ACHN (cell line): ENCODE measurements at regions not wholly inside any gene's neighbourhood (a gene's known extent, or its start where the extent isn't known, plus 50 kb on each side); places are given as distances from the start of the nearest gene placed in this dataset.
A peak's percentile ranks its signal among the peaks of the same experiment; 100 is the strongest.

Experiments
- DNase-seq: peaks from one replicate; pipeline ENCODE4 v3.0.0-alpha.2; 2015
- in situ Hi-C: cut with HindIII; loops from 2 replicates; pipeline ENCODE4 v1.10.0; 2017; ENCODE audit warnings: low sequenced_read_pairs, low pct_ligation_motif_present, low pct_unique_long_range_greater_than_20kb

DNA sequence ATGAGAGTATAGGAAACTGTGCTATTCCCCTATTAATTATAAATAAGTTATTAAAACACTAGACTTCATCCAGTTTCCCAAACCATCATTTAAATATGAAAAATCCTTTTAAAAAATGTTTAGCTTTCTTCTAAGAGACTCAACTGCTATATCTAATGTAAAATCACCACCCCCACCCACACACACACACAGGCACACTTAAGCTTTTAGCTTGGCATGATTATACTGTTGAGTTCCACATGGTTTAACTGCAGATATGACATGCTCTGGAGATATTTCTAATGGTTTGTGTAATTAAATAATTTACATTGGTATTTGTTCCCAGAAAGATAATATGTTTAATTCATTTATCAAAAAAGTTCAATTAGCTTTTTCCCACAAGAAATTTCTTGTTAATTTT lies 1700.1 kb upstream of the SLC10A2 start:
- no peak for DNase-seq
- in situ Hi-C loops = no loop called here

DNA sequence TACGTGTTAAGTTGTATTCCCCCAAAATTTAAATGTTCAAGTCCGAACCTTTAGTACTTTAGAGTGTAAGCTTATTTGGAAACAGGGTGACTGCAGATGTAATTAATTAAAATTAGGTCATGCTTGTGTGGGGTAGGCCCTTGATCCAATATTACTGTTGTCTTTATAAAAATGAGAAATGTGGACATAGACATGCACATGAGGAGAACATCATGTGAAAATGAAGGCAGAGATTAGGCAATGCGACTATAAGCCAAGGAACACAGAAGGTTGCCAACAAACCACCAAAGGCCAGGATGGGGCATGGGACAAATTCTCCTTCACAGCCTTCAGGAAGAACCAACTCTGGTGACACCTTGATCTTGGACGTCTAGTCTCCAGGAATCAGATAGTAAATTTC lies 1698.4 kb upstream of the SLC10A2 start:
- DNase-seq = no peak
- in situ Hi-C loops = no loop called here

DNA sequence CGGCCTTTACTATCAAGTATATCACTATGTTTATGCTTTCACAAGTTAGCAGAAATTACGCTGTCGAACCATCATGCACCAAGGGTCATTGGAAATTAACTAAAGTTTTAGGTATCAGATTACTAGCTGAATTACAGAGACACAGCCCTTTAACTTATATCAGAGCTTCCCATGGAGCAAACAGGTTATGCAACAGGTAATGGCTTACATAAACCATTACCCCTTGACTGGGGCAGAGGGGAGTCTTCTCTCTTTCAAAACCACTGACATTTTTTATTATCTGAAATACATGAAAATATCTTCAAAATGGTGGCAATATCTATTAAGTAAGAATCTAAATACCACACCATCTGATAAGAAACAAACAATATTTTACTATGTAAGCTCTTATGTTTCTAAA lies 1692.9 kb upstream of the SLC10A2 start:
- DNase-seq = no peak
- in situ Hi-C loops = no loop called here

DNA sequence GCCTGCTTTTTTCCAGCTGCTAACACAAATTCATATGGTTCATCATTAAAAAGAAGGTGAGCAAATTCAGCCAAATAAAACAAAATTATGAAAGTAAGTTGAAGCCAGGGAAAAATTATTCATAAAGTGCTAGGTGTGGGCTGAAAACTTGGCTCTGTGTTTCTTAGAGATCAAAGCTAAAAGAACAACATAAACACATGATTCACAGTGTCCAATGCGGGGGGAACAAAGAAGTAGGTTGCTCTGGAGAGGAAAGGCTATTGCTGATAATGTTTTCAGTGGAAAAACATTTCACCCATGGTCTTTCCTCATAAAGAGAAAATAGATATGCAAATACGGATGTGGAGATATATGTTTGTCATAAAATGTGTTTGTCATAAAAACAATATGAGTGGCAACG lies 1691.5 kb upstream of the SLC10A2 start:
- no peak for DNase-seq

DNA sequence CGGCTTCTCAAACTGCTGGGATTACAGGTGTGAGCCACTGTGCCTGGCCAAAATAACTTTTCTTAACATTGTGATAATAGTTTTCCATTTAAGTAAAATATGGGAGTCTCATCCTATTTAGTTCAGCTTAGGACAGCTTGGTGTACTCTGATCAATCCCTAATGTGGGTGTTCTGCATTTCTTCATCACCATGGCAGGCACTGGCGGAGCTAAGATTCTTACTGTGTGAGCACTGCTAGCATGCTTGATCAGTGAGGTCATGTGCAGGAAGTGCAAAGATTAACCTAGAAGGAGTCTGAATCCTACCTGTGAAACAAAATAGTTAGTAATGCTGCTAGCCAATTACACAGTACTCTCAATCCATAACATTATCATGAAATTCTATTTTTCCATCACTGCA lies 1684.2 kb upstream of the SLC10A2 start:
- DNase-seq = peak; percentile 71
- in situ Hi-C loops = no loop called here

More for the DNA sequence above, 1691.5 kb upstream of the SLC10A2 start:
- in situ Hi-C loops = no loop called here

DNA sequence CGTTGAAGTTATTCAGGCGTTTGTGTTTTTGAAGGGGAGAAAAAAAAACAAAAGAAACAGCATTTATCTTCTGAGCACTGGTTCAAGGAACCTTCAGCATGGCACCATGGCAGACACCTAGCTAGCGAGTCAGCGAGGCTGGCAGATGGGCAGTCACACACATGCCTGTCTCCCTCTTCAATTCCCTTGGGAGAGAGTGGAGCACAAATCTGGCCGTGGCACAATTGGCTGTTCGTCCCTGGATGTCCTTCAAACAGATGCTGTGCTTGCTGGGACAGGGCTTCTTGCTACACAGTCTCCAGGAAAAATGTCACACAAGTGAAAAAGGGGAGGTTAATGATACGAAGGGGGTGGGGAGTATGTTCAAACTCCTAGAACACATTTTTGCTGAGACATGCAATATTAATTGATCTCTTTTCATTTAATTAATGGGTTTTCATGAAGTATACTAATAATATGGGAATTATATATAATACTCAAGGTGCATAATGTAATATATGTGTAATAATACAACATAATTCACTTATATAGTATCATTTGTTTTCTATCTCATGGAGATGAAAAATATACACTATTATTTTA lies 1674.5 kb upstream of the SLC10A2 start:
- in situ Hi-C loops = no loop called here
- no peak for DNase-seq

DNA sequence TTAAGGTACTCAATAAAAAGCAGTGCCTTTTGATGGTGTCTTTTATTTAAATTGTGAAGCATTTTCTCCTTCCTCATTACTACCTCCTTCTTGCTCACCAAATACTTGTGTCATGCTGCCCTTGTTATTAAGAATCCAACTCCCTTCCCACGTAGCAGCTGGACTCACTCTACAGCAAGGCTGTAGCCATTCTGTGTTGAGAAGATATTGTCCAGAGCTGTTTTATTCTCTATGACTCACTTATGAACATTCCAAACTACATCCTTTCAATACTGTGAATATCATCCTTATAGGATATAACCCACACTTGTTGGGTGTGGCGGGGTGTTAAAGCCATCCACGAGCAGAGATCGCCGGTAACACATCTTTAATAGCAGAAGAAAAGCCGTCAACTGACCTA lies 1671.5 kb upstream of the SLC10A2 start:
- in situ Hi-C loops = no loop called here

DNA sequence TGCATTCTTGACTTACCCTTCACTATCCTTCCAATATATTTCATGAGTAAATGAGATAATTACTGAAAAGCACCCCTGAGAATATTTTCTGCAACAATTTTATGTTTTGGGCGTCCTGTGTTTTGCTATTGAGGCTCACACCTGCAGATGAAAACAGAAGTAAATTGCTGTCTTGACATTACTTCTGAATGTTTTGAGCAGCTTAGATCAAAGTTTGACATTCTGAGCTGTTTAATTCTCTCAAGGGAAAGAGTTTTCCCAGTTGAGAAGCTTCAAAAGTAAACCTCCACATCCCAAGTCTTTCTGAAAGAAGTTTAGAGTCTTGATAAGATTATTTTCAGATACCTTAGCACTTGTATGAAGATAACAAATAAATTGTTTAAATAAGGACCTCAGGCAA lies 1667.2 kb upstream of the SLC10A2 start:
- no peak for DNase-seq
- in situ Hi-C loops = no loop called here

More for the DNA sequence above, 1671.5 kb upstream of the SLC10A2 start:
- no peak for DNase-seq

DNA sequence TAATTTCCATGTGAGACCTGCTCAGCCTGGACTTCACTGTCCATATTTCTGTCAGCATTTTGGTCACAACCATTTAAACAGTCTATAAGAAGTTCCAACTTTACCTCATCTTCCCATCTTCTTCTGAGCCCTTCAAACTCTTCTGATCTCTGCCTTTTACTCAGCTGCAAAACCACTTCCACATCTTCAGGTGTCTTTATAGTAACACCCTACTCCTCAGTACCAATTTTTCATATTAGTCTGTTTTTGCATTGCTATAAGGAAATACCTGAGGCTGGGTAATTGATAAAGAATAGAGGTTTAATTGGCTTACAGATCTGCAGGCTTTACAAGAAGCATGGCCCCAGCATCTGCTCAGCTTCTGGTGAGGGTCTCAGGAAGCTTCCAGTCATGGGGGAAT lies 1648.9 kb upstream of the SLC10A2 start:
- in situ Hi-C loops = no loop called here
- DNase-seq = no peak

DNA sequence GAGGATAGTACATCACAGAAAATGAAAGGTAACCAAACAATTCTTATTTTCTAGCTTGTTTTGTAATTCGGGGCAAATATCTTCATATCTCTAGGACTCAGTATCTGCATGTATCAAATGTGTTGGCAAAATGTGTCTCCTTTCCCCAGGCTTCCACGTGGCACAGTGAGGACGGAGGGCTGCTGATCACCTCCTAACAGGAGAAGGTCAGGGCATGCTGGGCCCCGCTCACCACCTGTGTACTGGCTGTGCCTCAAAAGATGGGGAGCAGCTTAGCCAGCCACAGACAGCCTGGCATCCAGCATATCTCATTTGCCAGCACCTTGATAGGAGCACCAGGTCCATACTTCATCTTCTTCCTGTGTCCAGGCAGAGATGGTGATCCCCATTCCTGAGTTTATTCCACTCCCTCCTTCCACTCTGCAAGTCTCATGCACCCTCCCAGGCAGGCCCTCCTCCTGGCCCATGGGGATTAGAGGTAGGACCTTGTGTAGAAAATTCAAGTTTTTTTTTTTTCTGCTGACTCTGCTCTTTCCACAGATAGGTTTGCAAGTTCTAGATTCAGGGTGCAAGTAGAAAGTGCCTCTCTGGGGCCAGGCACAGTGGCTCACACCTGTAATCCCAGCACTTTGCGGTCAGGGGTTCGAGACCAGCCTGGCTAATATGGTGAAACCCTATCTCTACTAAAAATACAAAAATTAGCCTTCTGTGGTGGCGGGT lies 1639.0 kb upstream of the SLC10A2 start:
- DNase-seq = no peak
- in situ Hi-C loops = no loop called here

DNA sequence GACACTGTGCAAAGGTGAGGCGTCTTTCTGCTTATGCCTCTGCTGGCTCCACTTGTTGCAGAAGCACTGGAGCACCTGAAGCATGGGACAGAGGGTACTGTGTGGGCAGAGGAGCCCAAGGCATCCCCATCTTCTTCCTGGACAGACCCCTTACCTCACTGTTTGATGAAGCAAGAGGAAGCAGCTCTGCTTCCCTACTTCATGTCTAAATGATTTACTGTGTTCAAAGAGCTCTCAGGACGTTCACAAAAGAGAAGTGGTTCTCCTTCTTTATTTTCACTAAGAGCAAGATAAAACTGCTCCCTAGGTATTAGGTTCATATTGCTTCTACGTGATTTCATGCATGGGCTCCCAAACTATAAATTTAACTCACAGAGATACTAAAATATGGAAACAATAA lies 1635.4 kb upstream of the SLC10A2 start:
- in situ Hi-C loops = no loop called here
- DNase-seq = no peak

DNA sequence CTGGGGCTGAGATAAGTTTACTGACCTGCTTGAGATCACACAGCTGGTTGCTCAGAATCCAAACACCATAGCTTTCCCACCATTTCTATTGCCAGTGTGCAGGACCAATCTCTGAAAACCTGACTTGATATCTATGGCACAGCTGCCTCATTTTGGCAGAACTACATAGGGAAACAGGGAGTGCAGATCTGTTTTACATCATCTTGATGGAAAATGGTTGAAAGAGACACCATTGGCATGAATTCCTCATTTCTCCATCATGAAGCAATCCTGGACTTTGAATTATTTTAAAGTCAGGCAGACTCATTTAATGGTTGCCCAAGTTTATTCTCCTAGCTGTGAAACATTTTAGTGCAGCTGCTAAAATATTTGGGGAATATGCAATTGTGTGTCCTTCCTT lies 1628.2 kb upstream of the SLC10A2 start:
- no peak for DNase-seq
- in situ Hi-C loops = no loop called here

DNA sequence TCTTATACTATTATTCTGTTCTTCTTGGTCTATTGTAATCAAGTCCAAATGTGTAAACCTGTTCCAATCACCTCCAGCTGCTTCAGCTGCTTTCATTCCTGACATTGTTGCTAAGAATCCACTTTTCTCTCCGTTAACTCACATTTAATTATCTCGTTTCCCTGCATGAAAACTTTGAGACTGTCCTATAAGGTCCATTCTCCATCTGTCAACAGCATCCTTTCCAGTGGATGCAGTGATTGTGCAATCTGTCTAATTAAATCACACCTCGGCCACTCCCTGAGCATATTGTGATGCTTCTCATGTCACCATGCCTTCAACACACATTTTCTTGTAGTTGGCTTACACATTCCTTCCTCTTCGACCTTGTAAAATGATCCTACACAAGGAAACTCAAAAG lies 1626.9 kb upstream of the SLC10A2 start:
- no peak for DNase-seq
- in situ Hi-C loops = no loop called here

DNA sequence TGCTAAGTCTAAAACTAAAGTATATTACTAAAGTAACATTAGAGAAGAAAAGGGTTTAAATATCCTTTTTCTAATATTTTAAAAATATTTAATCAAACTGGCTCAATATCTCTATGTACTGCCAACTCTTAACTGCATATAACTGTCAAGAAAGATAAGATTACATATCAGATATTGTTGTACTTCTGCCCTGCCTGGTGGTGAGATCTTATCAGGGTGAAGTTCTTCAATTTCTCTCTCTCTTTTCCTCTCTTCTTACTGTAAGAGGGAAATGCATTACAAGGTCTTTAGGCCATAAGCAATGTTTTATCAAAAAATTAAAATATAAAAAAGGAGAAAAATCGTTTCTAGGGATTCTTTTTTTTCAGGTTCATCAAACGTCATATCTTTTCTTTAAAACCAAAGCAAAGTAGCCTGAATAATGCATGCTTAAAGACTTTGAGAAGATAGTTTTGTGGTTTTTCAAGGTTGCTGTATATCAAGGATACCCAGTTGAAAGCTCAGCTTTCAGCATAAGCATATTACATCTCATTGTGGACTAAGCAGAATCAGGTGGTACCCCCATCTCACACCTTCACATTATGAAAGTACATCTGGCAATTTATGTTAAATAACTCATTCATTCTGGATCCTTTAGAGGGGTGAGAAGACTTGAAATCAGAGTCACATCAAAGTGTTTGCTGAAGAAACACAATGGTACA lies 1625.7 kb upstream of the SLC10A2 start:
- no peak for DNase-seq
- in situ Hi-C loops = no loop called here

DNA sequence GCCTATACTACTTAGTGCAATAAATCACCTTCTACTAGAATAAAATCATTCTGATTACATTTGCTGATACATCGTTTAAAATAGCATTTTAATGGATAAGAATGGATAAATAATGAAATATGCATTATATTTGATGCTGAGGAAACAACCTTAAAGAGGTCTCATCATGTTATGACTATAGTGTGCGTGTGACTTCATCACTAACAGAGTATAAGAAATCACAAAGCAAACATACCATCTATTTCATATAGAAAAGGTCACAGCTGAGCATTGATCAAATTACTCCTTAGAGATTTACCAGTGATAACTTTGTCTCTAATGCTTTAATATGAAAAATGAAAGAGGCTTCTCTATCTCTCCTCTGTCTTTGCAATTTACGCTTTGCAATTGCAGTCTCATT lies 1620.3 kb upstream of the SLC10A2 start:
- in situ Hi-C loops = no loop called here
- no peak for DNase-seq

DNA sequence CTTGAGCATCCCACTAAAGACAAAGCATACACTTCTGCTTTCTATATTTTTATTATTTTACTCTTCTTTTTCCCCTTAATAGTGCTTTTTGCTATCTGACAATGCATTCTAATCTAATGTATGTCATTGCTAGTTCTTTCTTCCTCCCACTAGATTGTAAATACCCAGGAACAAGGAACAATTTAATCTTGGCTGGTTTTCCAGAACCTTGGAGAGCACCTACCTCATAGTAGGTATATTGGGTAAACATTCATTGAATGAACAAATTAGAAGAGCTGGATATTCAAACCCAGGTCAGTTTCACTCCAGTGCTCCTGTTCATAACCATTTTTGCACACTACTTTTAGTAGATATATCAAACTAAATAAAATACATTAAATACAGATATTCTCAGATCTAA lies 1617.6 kb upstream of the SLC10A2 start:
- peak; percentile 3 for DNase-seq
- in situ Hi-C loops = no loop called here

DNA sequence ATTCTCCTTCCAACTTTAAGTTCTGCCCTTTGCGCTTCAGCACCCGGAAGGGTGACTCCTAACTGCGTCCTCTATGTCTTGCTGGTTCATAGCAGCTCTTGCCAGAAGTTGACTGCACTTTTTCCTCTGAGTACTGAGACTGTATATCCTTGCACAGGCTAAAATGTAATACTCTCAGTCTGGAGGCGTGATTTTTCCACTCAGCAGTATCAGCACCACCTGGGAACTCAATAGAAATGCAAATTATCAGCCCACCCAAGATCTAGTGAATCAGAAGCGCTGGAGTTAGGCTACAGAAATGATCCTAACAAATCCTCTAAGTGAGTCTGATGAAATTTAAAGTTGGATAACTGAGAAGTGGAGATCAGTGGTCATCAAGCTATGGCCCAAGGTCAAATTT lies 1611.9 kb upstream of the SLC10A2 start:
- in situ Hi-C loops = no loop called here
- DNase-seq = no peak

DNA sequence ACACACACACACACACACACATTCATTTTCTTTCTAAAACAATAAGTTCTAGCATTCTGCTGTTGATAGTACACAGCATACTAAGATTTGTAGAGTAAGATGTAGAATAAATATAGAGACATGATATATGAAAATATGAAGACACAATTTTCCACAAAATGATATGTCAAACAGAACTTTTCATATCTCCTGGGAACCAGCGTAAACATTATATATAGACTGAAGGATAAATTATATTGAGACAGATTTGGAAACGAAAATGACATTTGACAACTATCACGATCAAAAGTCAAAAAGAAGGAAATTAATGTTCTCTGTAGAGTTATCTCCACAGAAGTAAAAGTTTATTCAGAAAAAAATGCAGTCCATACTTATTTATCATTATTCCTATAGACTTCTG lies 1605.7 kb upstream of the SLC10A2 start:
- in situ Hi-C loops = no loop called here
- DNase-seq = no peak

DNA sequence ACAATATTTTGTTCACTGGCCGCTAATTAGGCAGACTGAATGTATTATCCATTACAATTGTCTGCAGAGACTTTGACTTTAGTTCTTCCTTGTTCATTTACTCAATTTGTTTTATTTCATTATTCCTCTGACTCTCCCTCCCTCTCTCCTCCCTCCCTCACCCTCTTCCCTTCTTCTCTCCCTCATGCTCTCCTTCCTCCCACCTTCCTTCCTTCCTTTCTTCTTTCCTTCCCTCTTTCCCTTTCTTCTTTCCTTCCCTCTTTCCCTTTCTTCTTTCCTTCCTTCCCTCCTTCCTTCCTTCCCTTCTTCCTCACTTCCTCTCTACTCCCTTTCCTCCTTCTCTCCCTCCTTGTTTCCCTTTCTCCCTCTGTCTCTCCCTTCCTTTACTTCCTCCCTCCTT lies 1591.0 kb upstream of the SLC10A2 start:
- in situ Hi-C loops = no loop called here

DNA sequence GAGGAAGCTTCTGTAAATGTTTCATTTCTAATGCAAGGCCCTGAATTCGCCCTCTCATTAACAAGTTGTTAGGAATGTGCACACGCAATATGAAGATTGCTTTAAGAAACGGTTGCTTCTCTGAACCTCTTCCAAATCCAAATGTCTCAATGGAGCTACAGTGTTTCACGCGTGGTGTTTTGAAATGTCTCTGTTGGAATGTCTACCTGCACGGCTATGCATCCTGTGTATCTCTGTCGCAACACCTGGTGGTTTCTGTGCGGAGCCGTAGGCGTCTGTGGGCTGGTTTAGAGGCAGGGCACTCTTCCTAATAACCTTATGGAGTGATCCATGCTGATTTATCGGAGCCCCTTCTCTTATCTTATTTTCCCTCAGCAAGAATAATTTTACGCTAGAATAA lies 1584.2 kb upstream of the SLC10A2 start:
- DNase-seq = no peak
- in situ Hi-C loops = no loop called here

More for the DNA sequence above, 1591.0 kb upstream of the SLC10A2 start:
- DNase-seq = no peak
